Neural progenitor cell (in vitro differentiated cells): ENCODE measurements at regions not wholly inside any gene's neighbourhood (a gene's known extent, or its start where the extent isn't known, plus 50 kb on each side); places are given as distances from the start of the nearest gene placed in this dataset.

Source experiments
- EZH2 ChIP-seq: fragments of 200-600 bp; sonication (generic); IDR thresholded peaks from 2 replicates; pipeline ENCODE4 v1.6.1; 2017; ENCODE audit warnings: antibody characterized with exemption, mild to moderate bottlenecking, moderate library complexity
- EZH2phosphoT487 ChIP-seq: fragments of 200-600 bp; sonication (generic); IDR thresholded peaks from 2 replicates; pipeline ENCODE4 v1.6.1; 2017; ENCODE audit warnings: antibody characterized with exemption
- TF ChIP-seq, protein P1 (sequence below): fragments of 200-600 bp; sonication (generic); IDR thresholded peaks from 2 replicates; pipeline ENCODE4 v1.5.1; 2017; ENCODE audit warnings: antibody characterized with exemption, mild to moderate bottlenecking

DNA sequence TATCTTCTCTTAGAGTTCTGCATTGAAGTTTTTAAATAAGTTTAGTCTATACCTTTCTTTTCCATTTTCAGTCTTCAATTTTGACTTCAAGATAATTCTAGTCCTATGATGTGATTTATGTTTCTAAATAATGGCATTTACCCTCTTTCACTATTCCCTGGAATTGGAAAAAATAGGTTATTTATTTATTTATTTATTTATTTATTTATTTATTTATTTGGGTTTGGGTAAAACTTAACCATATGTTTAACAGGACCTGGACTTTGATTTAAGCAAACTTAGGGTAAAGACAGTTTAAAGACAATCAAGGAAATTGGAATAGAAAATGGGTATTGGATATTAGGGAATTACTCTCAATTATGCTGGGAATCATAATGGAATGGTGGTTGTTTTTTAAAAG, 182.1 kb downstream of the RPIA start:
- TF ChIP-seq, protein P1, sequence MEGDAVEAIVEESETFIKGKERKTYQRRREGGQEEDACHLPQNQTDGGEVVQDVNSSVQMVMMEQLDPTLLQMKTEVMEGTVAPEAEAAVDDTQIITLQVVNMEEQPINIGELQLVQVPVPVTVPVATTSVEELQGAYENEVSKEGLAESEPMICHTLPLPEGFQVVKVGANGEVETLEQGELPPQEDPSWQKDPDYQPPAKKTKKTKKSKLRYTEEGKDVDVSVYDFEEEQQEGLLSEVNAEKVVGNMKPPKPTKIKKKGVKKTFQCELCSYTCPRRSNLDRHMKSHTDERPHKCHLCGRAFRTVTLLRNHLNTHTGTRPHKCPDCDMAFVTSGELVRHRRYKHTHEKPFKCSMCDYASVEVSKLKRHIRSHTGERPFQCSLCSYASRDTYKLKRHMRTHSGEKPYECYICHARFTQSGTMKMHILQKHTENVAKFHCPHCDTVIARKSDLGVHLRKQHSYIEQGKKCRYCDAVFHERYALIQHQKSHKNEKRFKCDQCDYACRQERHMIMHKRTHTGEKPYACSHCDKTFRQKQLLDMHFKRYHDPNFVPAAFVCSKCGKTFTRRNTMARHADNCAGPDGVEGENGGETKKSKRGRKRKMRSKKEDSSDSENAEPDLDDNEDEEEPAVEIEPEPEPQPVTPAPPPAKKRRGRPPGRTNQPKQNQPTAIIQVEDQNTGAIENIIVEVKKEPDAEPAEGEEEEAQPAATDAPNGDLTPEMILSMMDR, result no peak
- TF ChIP-seq EZH2, result no peak
- TF ChIP-seq EZH2phosphoT487, result no peak
